HCT116 (cell line): ENCODE measurements at regions not wholly inside any gene's neighbourhood (a gene's known extent, or its start where the extent isn't known, plus 50 kb on each side); places are given as distances from the start of the nearest gene placed in this dataset.

Experiments
- ATAC-seq: fragments of 200-7000 bp; cut with Tn5 transposase; 2 replicates; pipeline ENCODE4 v1.9.1; 2020; ENCODE audit warnings: mild to moderate bottlenecking, moderate library complexity
- BruUV-seq: library from RNA; stranded (reverse); fragments of 400-500 nt; replicated peaks from 2 replicates; lab custom pipeline; 2021; lab: Mats Ljungman, UMichigan
- CTCF ChIA-PET: fragments of 300-600 bp; sonication (Branson Sonifier 250); formaldehyde crosslinking; loops from one replicate; lab custom pipeline; 2021; ENCODE audit warnings: antibody characterized with exemption; lab: Charles Lee
- POLR2A ChIA-PET: fragments of 300-600, 350-600 bp; sonication (Branson Sonifier 250); formaldehyde crosslinking; loops from one replicate; lab custom pipeline; 2021; ENCODE audit warnings: antibody characterized with exemption; lab: Charles Lee
- RAD21 ChIA-PET, 2 experiments: fragments of 300-600 bp; sonication (Branson Sonifier 250); formaldehyde crosslinking; loops; one replicate each; lab custom pipeline; 2023; ENCODE audit warnings: low total read pairs in 2 of 2; ENCODE audit not compliant: uncharacterized antibody in 2 of 2, unreplicated experiment in 2 of 2, low non-redundant PET in 1 of 2; lab: Charles Lee
- DNase-seq: peaks from one replicate; pipeline ENCODE4 v3.0.0-alpha.2; 2010; ENCODE audit warnings: low read depth, low spot score
- H2AFZ ChIP-seq: fragments of 200-600 bp; shearing (Covaris generic), sonication (generic); 2 replicates; pipeline ENCODE4 v1.6.1; 2017; ENCODE audit warnings: low read depth, mixed run types, mixed read lengths, antibody characterized with exemption, low read length; ENCODE audit not compliant: poor library complexity, severe bottlenecking
- H3K27ac ChIP-seq: 2 replicates; pipeline ENCODE4 v1.5.1; 2012; ENCODE audit warnings: low read depth, low read length
- H3K27me3 ChIP-seq: fragments of 200-600 bp; sonication (generic); 2 replicates; pipeline ENCODE4 v1.6.1; 2016; ENCODE audit warnings: mixed run types, low read length, mixed read lengths; ENCODE audit not compliant: insufficient read depth
- H3K36me3 ChIP-seq, 2 experiments: fragments of 200-500 bp in 1 of 2; fragments of 200-600 bp in 1 of 2; sonication (Bioruptor generic) in 1 of 2; sonication (generic) in 1 of 2; 2 replicates each; pipeline versions ENCODE4 v1.5.1 to v1.6.1; 2014 to 2016; ENCODE audit warnings: low read length in 2 of 2, inconsistent platforms in 1 of 2, mixed read lengths in 1 of 2, mixed run types in 1 of 2; ENCODE audit not compliant: insufficient read depth in 2 of 2, control insufficient read depth in 1 of 2
- H3K4me1 ChIP-seq, 2 experiments: fragments of 200-600 bp in 1 of 2; sonication (generic) in 1 of 2; 2 replicates each; pipeline versions ENCODE4 v1.5.1 to v1.6.1; 2012 to 2017; ENCODE audit warnings: low read length in 2 of 2, inconsistent platforms in 1 of 2, mild to moderate bottlenecking in 1 of 2, mixed read lengths in 1 of 2, mixed run types in 1 of 2, moderate library complexity in 1 of 2; ENCODE audit not compliant: insufficient read depth in 2 of 2, control insufficient read depth in 1 of 2
- H3K4me2 ChIP-seq: fragments of 200-600 bp; sonication (generic); 2 replicates; pipeline ENCODE4 v1.6.1; 2017; ENCODE audit warnings: mixed run types, low read length, mixed read lengths
- H3K4me3 ChIP-seq, 2 experiments: fragments of 200-600 bp in 1 of 2; sonication (generic) in 1 of 2; replicated peaks in 1 of 2; 2 replicates each; pipeline ENCODE4 v1.5.1; 2011 to 2016; ENCODE audit warnings: low read length in 2 of 2, control low read depth in 1 of 2, low read depth in 1 of 2, mild to moderate bottlenecking in 1 of 2, mixed read lengths in 1 of 2, mixed run types in 1 of 2
- H3K79me2 ChIP-seq: fragments of 200-600 bp; sonication (generic); 2 replicates; pipeline ENCODE4 v1.6.1; 2017; ENCODE audit warnings: mild to moderate bottlenecking, mixed run types, low read length, moderate library complexity, mixed read lengths; ENCODE audit not compliant: insufficient read depth
- H3K9ac ChIP-seq: fragments of 200-600 bp; sonication (generic); 2 replicates; pipeline ENCODE4 v1.6.1; 2016; ENCODE audit warnings: low read length, mixed read lengths
- H3K9me2 ChIP-seq: fragments of 200-600 bp; sonication (generic), shearing (Covaris generic); 2 replicates; pipeline ENCODE4 v1.6.1; 2017; ENCODE audit warnings: mixed run types, mild to moderate bottlenecking, moderate library complexity; ENCODE audit not compliant: insufficient read depth
- H3K9me3 ChIP-seq, 2 experiments: fragments of 200-500 bp in 1 of 2; fragments of 200-600 bp in 1 of 2; sonication (Bioruptor generic) in 1 of 2; sonication (generic) in 1 of 2; 2 replicates each; pipeline ENCODE4 v1.6.1; 2014 to 2017; ENCODE audit warnings: low read length in 2 of 2, mixed read lengths in 2 of 2, inconsistent platforms in 1 of 2, low read depth in 1 of 2, mild to moderate bottlenecking in 1 of 2, mixed run types in 1 of 2, moderate library complexity in 1 of 2; ENCODE audit not compliant: control insufficient read depth in 1 of 2, insufficient read depth in 1 of 2
- H4K20me1 ChIP-seq: fragments of 200-600 bp; sonication (generic), shearing (Covaris generic); 2 replicates; pipeline ENCODE4 v1.6.1; 2017; ENCODE audit warnings: mixed run types, mild to moderate bottlenecking, moderate library complexity; ENCODE audit not compliant: insufficient read depth
- ATF3 ChIP-seq: IDR thresholded peaks from 2 replicates; pipeline ENCODE4 v1.6.1; 2012
- CEBPB ChIP-seq: IDR thresholded peaks from 2 replicates; pipeline ENCODE4 v1.6.1; 2012; ENCODE audit warnings: low read depth
- CTCF ChIP-seq, 3 experiments: fragments of 200-600 bp in 1 of 3; sonication (generic) in 1 of 3; IDR thresholded peaks in 2 of 3; conservative IDR thresholded peaks in 1 of 3; 2 replicates each; pipeline ENCODE4 v1.5.1; 2012 to 2017; ENCODE audit warnings: low read depth in 2 of 3, low read length in 2 of 3, antibody characterized with exemption in 1 of 3, borderline replicate concordance in 1 of 3, control low read depth in 1 of 3, mild to moderate bottlenecking in 1 of 3, mixed read lengths in 1 of 3, mixed run types in 1 of 3, moderate library complexity in 1 of 3; ENCODE audit not compliant: insufficient read depth in 1 of 3
- FOSL1 ChIP-seq: IDR thresholded peaks from 2 replicates; pipeline ENCODE4 v1.6.1; 2012; ENCODE audit warnings: low read depth
- JUND ChIP-seq: IDR thresholded peaks from 2 replicates; pipeline ENCODE4 v1.6.1; 2012
- MAX ChIP-seq: IDR thresholded peaks from 2 replicates; pipeline ENCODE4 v1.6.1; 2012
- POLR2A ChIP-seq: IDR thresholded peaks from 2 replicates; pipeline ENCODE4 v1.7.0; 2011; ENCODE audit warnings: borderline replicate concordance; ENCODE audit not compliant: insufficient read depth, insufficient read length; ENCODE audit errors: extremely low read depth
- POLR2AphosphoS5 ChIP-seq: IDR thresholded peaks from 2 replicates; pipeline ENCODE4 v1.6.1; 2011; ENCODE audit warnings: mild to moderate bottlenecking, low read depth, low read length, moderate library complexity
- RAD21 ChIP-seq: IDR thresholded peaks from 2 replicates; pipeline ENCODE4 v1.6.1; 2012; ENCODE audit warnings: low read depth, mild to moderate bottlenecking
- REST ChIP-seq: IDR thresholded peaks from 2 replicates; pipeline ENCODE4 v1.6.1; 2012; ENCODE audit warnings: low read depth
- SIN3A ChIP-seq: IDR thresholded peaks from 2 replicates; pipeline ENCODE4 v1.6.1; 2012; ENCODE audit warnings: low read depth
- SP1 ChIP-seq: IDR thresholded peaks from 2 replicates; pipeline ENCODE4 v1.6.1; 2012; ENCODE audit warnings: low read depth
- SRF ChIP-seq: IDR thresholded peaks from 2 replicates; pipeline ENCODE4 v1.6.1; 2012; ENCODE audit warnings: low read depth
- TCF7L2 ChIP-seq: IDR thresholded peaks from 2 replicates; pipeline ENCODE4 v1.7.0; 2011; ENCODE audit warnings: borderline replicate concordance, inconsistent platforms; ENCODE audit not compliant: insufficient read depth, insufficient read length; ENCODE audit errors: extremely low read depth
- ZBTB33 ChIP-seq: IDR thresholded peaks from 2 replicates; pipeline ENCODE4 v1.6.1; 2011; ENCODE audit warnings: mild to moderate bottlenecking, low read length, moderate library complexity; ENCODE audit not compliant: insufficient replicate concordance; ENCODE audit errors: extremely low read depth
- ZNF274 ChIP-seq: fragments of 200-500 bp; sonication (Bioruptor generic); IDR thresholded peaks from 2 replicates; pipeline ENCODE4 v1.6.1; 2014; ENCODE audit warnings: mild to moderate bottlenecking, low read depth, low read length, inconsistent platforms
- intact Hi-C: fragments of 100-400 bp; cut with micrococcal nuclease; formaldehyde crosslinking; loops from 2 replicates; pipeline ENCODE4 v1.10.0; 2022

- H4K20me1 ChIP-seq = no peaks in the 10 kb centered on the region
- 0 out of 2 replicates have a peak, but pooled peaks have one; percentile 23 for TF ChIP-seq POLR2AphosphoS5
- TF ChIP-seq SIN3A = no peak
- TF ChIP-seq RAD21 = peak; percentile 75
- TF ChIP-seq TCF7L2 = no peak
- no peak for TF ChIP-seq REST
- no peak for TF ChIP-seq SRF
- TF ChIP-seq FOSL1 = no peak
- TF ChIP-seq SP1 = no peak
- no peak for TF ChIP-seq ZNF274
- peak; percentile 36; the same call in 1 of the 2 replicates for TF ChIP-seq MAX
- no peak for TF ChIP-seq CEBPB
- no peak for TF ChIP-seq JUND
- TF ChIP-seq POLR2A = no peak
- no peak for TF ChIP-seq ATF3
- TF ChIP-seq CTCF (IDR thresholded peaks at IDR 0.05 in 2 of 3, conservative IDR thresholded peaks at IDR 0.05 in 1 of 3; ENCODE audit: borderline replicate concordance in 1 of 3, insufficient read depth in 1 of 3, low read depth in 2 of 3, low read length in 2 of 3) = peak; percentile 88 to 94 (median 91)
- TF ChIP-seq ZBTB33 = no peak
- ChIA-PET POLR2A (interaction anchor here (1.2 to 1.3 kb wide), 2 partner anchors 15 to 92 kb away, joined by 3 to 7 read pairs; no protein-coding TSS in a partner anchor), CTCF (interaction anchor here (0.6 to 3.2 kb wide), 42 partner anchors 9 to 339 kb away, joined by 3 to 51 read pairs (median 5); partner anchors contain the start of genes PRDX5, SF1 and TRMT112), RAD21 (interaction anchor here (0.9 to 1.4 kb wide), 5 partner anchors 41 to 240 kb away, joined by 3 to 7 read pairs (median 4); partner anchors contain the start of gene TRMT112 (in 1 of the 2))
- no peaks in the 10 kb centered on the region for H3K9me2 ChIP-seq
- H3K9me3 ChIP-seq = no peaks in the 10 kb centered on the region
- H3K27ac ChIP-seq = no peak overlapping the region; the same call in 1 of the 2 replicates
- intact Hi-C loops = loop anchor here (1.0 to 5.0 kb wide), 3 partner anchors 40 to 205 kb away; partner anchors contain the start of gene RPS6KA4
- H3K36me3 ChIP-seq = no peaks in the 10 kb centered on the region
- peak overlapping the region; percentile 48 to 59 for H3K4me3 ChIP-seq
- ATAC-seq (peak; percentile 92), DNase-seq (peak; percentile 72)
- H3K4me2 ChIP-seq = peak overlapping the region; percentile 97
- peak overlapping the region; percentile 26 for H3K9ac ChIP-seq
- H3K79me2 ChIP-seq = no peaks in the 10 kb centered on the region
- no peaks in the 10 kb centered on the region for H3K27me3 ChIP-seq
- peak overlapping the region; percentile 62 for H2AFZ ChIP-seq
- H3K4me1 ChIP-seq = peaks cover 14 to 23% of the 10 kb centered on the region in 2 experiments
- no TSS peak for BruUV-seq
Measured at GRCh38 chr11:64448599-64449380, 89.8 kb downstream of the RPS6KA4 start.
